HCEC 1CT (cell line): ENCODE measurements at regions not wholly inside any gene's neighbourhood (a gene's known extent, or its start where the extent isn't known, plus 50 kb on each side); places are given as distances from the start of the nearest gene placed in this dataset.
A peak's percentile ranks its signal among the peaks of the same experiment; 100 is the strongest.

Experiments
- DNase-seq: peaks from one replicate; pipeline ENCODE4 v3.0.0-alpha.2; 2017

DNA sequence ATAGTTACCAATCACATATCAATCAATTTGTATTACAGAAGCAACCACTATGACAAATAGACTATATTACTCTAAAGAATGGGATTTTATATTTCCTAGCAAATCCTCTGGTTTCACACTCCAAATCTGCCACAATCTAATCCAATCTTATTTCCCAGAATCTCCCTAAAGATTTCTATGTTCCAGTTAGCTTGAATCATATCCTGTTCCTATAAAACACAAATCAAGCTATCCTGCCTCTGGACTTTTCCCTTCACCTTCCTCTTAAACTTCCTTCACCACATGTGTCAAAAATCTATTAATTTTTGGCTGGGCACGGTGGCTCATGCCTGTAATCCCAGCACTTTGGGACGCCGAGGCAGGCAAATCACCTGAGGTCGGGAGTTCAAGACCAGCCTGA lies 50.0 kb downstream of the PIK3C2A start:
- DNase-seq: no peak

DNA sequence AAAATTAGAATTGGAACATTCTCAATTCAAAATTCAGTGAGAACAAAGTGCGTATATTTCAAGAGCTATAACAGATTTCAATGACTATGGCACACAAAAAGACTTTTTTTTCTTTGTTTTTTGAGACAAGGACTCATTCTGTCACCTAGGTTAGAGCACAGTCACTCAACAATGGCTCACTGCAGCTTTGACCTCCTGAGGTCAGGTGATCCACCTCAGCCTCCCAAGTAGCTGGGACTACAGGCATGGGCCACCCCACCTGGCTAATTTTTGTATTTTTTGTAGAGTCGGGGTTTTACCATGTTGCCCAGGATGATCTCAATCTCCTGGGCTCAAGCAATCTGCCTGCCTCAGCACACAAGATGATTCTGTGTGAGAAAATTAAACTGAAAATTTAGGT lies 51.5 kb downstream of the PIK3C2A start:
- DNase-seq: no peak

DNA sequence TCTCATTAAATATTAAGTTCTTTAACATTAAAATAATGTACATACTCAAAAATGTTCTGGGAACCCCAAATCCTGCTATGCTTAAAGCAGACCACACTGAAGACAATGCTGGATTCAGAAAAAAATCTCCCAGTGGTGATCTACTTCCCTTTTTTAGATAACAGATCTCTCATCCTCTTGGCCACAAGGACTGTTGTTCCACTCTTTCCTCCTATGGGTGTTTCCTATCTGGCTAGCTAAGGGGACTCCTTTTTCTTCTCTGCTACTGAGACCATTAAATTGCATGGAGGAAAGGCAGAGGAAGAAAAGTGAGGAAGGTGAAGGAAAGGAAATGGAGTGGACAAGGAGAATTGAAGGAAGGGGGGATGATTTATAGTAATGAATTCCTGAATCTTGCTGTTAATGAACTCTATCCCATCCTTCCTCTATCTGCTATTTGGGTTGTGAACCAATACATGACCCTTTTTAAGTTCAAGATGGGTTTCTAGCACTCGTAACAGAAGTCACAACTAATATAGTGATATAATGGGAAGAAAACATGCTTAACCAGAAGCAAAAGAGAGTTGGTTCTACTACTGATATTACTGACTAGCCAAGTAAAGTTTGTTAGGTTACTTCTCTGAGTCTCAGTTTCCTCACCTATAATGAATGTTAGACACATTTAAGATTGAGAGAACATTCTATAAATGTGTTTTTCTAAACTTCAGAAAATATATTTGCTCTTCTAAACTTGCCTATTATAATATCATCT lies 53.2 kb downstream of the PIK3C2A start:
- DNase-seq: no peak

DNA sequence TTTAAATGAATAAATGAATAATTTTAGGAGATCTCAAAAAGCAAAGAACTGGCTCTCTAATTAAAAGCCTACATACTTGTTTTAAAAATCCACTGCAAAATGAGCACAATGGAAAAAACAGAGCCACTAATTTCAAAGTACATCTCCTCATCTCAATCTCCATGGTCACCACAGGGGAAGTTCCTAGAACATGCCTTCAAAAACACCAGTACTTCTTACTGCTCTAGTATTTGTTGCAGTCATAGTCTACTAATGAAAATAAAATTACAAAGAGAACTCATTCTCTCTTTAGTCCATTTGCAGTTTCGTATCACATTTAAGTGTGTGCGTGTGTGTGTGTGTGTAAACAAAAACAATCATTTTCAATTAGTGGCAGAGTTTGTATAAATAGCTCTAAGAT lies 54.0 kb downstream of the PIK3C2A start:
- no peak for DNase-seq

DNA sequence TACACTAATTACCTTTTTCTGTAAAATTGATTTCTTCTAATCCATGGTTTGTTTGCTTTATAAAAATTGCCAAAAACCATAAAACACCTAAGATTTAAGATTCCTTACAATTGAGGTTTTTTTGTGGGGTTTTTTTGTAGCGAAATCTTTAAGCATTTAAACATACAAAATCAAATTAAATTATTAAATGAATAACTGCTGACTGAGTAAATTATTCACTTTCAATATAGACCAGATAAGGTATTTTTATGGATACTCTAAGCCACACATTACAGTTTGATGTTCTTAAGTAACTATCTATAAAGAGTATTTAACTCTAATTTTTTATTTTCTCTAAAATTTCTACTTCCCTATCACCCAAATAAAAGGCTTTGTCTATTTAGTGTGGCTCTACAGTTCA lies 55.5 kb downstream of the PIK3C2A start:
- no peak for DNase-seq

DNA sequence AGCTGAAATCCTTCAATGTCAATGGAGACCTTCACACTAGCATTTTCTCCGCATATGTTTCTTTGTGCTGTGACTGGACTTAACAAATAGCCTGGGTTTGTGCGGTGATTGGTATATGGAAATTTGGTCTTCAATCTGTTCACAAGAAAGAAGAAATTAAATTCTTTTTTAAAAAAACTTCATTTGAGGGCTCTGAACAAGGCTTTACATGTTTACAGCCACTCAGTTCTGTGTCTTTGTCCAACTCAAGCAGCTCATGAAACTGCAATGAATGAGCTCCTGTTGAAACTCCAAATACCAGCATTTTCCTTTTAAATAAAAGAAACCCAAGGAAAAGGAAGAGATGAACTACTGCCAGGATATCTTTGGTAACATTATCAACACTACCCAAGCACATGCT lies 57.3 kb downstream of the PIK3C2A start:
- DNase-seq: no peak

DNA sequence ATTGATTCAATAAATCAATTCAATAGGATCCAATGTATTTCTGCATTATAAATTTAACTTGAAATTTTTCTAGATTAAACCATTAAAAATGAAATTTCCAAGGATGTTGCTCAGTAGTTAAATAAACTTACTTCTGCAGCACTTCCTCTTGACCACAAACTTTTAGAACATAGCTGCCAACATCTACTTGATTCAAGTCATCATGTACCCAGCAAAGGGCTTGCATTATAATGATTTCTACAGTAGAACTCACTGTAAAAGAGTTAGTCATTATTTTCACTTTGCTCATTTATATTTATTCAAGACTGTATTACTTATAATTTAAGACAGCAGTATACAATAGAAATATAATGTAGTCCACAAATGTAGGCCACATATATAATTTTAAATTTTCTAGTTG lies 59.2 kb downstream of the PIK3C2A start:
- no peak for DNase-seq

DNA sequence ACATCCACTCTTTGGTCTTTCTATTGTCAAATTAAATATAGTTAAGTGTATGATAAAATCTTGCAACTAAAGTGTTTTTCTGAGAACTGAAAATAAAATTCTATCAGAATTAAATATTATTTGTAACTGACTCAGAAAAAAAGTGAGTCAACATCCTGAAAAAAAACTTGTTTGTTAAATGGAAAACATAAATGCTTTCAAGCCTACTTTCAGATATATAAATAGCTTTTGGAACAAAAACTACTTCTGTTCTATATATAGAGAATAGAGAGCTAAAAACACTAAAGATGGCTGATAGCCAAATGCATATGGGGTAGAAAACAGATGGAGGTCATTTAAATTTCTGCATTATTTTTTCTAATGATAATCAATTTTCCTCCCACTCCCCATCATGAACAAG lies 61.8 kb downstream of the PIK3C2A start:
- peak; percentile 36 for DNase-seq

DNA sequence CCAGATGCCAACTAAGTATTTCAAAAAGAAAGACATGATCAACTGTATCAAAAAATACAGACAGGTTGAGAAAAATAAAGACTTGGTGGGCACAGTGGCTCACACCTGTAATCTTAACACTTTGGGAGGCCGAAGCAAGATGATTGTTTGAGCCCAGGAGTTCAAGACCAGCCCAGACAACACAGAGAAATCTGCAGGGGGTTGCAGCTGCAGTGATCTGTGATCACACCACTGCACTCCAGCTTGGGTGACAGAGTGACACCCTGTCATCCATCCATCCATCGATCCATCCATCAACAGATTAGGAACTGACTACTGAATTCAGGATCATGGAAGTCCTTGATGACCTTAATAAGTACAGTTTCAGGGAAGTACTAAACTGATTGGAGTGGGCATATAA lies 65.0 kb upstream of the RPS13 start:
- DNase-seq: no peak

DNA sequence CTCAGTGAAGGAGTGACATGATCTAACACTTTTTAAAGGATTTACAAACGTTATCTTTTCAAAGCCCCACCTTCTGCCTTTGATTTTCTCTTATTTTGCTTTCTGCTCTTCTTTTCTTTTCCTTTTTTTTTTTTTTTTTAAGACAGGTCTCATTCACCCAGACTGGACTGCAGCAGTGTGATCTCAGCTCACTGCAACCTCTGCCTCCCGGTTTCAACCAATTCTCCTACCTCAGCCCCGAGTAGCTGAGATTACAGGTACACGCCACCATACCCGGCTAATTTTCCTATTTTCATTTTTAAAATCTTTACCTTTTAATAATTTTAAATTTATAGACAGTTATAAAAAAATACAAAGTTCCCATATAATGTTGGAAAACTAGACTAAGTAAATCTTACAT lies 63.7 kb upstream of the RPS13 start:
- no peak for DNase-seq

DNA sequence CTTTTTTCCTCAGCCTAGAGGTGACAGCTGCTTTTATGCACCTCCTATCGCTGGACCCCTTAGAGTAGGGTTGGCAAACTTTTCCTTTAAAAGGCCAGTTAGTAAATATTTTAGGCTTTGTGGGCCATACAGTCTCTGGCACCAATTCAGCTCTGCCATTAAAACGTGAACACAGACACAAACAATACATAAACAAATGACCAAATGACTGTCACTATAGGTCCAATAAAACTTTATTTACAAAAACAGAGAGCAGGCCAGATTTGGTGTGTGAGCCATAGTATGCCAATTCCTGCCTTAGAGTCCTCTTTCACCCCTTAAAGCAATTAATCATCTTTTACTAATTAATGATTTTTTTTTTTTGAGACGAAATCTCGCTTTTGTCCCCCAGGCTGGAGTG lies 61.1 kb upstream of the RPS13 start:
- DNase-seq: no peak

DNA sequence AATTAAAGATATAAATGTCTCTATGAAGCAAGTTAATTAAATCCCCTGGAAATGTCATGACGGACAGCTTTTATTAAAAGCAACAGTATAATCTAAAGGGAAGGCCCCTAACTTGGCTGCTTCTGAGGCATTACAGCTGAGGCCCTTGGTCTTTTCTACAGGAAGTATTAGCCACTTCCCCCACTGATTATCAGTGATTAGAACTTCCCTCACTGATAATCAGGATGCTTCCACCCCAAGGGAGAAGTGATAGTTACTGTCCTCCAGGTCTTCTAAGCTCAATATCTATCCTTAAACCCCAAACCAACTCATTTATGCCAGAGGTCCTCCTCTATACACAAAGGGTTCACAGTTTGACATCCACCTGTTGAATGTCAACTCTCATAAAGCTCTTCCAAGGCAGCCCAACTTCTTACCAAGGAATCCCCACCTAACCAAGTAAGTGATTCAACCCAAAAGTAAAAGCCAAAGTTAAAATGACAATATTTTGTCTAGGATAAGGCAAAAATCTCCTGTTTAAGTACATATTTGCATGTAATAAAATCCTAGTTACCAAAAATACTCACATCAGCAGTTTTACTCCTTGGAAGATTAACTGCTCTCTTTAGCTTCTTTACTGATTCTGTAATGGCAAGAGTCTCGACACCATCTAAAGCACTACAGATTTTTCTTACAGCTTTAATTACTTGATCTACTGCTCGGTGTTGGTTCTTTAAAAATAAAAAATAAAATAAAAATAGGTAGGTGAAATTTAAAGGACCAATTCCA lies 58.6 kb upstream of the RPS13 start:
- no peak for DNase-seq

DNA sequence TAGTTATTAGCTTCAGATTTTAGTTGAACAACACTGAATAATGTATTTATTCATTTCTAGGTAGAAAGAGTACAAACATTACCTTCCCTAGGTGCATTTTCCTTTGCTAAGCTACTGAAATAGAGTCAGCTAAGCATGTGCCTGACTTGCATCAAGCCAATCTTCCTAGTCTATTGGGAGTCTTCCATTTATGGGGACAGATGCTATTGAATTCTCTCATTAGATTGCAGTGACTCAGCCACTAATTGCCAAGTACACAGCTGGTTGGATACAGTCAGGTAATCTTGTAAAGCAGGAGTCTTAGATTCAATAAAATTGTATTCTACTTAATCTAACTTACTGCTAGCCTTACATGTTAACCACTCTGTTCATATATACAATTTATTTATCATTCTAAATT lies 55.2 kb upstream of the RPS13 start:
- no peak for DNase-seq

DNA sequence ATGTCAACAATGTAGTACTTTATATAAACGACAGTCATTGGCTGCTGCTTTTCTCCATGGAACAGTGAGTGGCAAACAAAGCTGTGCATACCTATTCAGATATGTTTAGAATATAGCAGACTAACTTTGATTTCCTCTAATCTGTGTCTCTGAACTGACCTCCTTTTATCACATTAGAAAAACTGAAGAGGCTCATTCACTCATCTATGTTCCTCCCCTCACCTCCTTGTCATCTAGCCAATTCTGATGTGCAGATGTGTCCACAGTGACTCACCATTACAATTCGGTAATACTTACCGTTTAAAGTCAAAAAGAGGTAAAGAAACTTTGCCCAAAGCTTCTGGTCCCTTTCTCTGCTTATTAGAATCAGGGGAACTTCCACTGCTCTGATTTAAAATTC lies 51.5 kb upstream of the RPS13 start:
- peak; percentile 33 for DNase-seq
